ENCODE measurements at regions not wholly inside any gene's neighbourhood (a gene's known extent, or its start where the extent isn't known, plus 50 kb on each side); places are given as distances from the start of the nearest gene placed in this dataset.

- TF ChIP-seq POLR2A (IDR thresholded peaks at IDR 0.05): no peak
- TF ChIP-seq, protein P1, sequence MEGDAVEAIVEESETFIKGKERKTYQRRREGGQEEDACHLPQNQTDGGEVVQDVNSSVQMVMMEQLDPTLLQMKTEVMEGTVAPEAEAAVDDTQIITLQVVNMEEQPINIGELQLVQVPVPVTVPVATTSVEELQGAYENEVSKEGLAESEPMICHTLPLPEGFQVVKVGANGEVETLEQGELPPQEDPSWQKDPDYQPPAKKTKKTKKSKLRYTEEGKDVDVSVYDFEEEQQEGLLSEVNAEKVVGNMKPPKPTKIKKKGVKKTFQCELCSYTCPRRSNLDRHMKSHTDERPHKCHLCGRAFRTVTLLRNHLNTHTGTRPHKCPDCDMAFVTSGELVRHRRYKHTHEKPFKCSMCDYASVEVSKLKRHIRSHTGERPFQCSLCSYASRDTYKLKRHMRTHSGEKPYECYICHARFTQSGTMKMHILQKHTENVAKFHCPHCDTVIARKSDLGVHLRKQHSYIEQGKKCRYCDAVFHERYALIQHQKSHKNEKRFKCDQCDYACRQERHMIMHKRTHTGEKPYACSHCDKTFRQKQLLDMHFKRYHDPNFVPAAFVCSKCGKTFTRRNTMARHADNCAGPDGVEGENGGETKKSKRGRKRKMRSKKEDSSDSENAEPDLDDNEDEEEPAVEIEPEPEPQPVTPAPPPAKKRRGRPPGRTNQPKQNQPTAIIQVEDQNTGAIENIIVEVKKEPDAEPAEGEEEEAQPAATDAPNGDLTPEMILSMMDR (IDR thresholded peaks at IDR 0.05): no peak
Observed at GRCh38 chr7:13288516-13288915, 601.1 kb downstream of the ARL4A start.
